RPMI7951 (cell line): ENCODE measurements at regions not wholly inside any gene's neighbourhood (a gene's known extent, or its start where the extent isn't known, plus 50 kb on each side); places are given as distances from the start of the nearest gene placed in this dataset.

Source experiments
- DNase-seq: peaks from one replicate; pipeline ENCODE4 v3.0.0-alpha.2; 2012; ENCODE audit warnings: low read depth

DNA sequence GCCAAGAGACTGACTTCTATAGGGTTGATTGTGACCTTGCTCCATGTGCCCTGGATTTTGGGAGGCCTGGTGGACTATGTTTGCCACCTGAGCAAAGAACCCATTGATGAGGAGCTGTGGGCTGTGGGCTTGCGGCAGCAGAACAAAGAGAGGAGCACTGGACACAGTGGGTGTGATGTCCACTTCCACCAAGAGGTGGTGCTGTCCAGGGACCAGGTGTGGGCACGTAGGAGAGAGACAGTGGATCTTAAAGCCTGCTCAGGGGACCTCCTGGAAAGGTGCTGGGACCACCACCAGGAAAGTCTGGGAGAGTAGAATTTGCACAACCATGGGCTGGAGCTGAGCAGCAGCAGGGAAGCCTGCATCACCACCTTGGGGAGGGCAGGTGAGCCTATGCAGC lies 106.7 kb upstream of the ETS2 start:
- DNase-seq, result no peak

DNA sequence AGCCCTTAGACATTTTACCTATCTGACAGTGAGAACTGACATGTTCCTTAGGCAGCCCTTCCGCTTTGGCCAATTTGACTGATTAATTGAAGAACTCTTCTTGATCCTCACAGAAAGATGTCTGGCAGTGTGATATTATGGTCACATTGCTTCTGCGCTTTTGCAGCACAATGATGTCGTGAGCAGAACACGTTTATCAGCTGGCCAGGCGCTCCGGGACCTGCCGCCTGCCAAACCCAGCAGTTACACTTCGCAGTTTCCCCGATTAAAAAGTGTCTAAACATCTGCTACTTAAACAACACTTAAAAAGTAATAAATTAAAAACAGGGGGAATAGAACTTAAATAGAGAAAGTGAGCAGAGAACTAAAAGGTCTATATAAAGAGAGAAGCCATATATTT lies 103.5 kb upstream of the ETS2 start:
- no peak for DNase-seq

DNA sequence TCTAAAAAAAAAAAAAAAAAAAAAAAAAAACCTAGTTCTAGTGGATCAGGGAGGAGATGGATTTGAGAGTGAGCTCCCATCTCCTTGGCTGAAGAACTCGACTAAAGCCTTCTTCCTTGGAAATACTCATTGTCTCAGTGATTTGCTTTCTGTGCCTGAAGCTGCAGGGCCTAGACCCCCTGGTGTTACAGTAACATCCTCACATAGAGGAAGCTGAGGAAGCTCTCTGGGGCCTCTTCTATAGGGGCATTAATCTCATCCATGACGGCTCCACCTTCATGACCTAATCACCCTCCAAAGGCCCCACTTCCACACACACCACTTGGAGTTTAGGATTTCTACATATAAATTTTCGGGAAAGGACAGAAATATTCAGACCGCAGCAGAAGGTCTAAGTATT lies 95.9 kb upstream of the ETS2 start:
- DNase-seq, result no peak

DNA sequence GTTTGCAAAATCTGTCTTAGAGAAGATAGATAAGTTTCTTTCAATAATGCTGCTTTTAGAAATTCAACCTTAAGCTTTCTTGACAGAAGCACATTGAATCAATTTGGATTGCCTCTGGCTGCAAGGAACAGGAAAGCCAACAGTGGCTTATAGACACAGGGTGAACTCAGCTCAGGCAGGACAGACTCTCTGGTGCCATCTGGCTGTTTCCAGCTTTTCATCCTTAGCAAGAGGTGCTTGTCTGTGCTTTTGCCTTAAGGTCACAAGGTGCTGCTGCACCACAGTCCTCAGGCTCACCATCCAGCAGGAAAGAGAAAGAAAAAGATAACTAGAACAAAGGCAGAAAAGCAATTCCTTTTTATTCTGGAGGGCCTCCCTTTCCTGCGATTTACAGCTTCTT lies 93.7 kb upstream of the ETS2 start:
- peak; percentile 58 for DNase-seq

DNA sequence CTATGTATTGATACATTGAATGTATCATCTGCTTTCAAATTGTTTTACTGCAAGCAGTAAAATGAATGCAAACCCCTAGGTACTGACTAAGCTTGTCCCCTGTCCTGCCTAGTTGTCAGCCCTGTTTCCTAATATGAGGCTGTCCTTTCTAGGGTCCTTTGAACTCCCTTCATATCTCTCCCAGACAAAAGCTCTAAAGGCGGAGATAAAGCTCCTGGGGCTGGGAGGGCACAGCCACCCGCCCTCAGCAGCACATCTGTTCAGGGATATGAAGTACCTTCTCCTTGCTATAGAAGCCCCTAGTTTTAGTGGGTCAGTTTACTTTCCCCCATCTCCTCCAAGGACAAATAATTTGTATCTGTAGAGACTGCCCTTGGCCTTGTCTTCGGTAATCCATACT lies 93.1 kb upstream of the ETS2 start:
- DNase-seq, result no peak

DNA sequence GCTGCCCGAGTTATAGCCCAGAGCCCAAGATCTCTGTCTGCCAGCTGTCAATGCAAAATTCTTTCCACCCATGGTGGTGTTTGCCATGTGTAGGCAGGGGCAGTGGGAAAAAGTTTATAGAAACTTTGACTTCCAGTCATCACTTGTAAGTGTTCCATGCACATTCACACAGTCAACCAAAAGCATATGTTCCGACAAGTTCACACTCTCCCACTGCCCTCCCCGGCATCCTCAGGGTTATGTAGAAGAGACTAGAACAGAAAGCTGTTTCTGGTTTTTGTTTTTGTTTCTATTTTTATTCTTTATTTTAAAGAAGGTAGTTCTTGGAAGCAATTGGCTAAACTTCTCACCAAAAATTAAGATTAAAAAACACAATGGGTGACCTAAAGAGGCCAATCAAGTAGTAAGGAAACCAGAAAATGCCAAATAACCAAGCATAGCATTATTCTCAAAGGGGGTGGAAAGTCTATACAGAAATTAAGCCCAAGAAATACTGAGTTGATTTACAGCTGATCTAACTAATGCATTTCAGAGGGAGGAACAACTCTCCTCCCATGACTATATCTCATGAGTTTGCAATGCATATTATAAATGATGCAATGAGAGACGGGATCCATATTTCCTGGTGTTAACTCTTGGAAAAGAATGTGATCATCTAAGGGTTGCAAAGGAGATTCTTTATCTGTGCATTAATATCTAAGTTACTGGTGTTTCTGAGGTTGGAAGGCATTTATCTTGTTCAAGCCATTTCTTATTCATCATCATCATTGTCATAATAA lies 91.5 kb upstream of the ETS2 start:
- no peak for DNase-seq

DNA sequence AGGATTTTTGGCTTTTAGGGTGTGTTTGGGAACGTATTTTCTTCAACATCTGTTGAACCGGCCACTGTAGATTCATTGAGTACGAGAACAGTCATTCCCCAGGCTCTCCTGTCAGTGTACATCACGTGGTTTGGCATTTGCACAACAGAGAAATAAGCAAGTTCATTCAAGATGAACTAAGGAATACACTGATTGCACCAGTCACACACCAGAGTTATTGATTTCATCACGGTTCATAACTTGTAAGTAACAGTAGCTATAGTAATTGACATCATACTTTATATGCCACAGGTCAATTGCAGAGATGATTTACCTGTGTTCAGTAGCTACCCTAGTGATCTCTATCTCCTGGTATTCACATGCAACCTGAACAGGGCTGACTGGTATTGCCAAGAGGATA lies 90.7 kb upstream of the ETS2 start:
- no peak for DNase-seq

DNA sequence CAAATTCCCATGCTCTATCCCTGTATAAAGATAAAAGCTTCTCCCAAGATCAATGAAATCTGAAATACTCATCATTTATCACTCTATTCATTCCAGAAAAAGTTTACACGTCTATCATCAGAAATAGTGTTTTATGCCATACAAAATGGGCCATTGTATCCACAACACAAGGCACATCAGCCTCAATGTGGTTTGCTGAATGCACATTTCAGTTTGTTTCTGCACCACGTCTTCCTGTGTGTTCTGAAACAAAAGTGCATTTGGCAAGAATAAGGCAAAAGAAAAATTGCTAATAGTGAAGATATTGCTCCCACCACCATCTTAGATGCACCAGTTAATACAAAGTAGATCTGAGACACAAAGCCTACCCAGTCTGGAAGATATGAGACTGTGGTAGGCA lies 89.6 kb upstream of the ETS2 start:
- no peak for DNase-seq

DNA sequence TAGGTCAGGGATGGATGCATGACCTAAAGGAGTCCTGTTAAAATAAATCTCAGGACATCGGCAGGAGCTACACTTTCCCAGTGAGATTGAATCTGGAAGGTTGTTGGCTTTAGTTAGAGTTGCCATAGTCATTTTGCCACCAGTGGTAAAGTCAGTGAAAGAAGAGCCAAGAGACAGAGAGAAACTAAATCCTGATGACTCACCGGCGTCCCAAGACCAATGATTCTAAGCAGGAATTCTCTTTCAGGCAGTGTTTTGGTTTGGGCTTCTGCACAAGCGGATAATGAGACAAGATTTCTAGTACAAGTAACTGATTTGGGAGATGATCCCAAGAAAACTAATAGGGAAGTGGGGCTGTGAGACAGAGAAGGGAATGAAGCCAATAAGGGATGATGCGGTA lies 88.8 kb upstream of the ETS2 start:
- peak; percentile 62 for DNase-seq

DNA sequence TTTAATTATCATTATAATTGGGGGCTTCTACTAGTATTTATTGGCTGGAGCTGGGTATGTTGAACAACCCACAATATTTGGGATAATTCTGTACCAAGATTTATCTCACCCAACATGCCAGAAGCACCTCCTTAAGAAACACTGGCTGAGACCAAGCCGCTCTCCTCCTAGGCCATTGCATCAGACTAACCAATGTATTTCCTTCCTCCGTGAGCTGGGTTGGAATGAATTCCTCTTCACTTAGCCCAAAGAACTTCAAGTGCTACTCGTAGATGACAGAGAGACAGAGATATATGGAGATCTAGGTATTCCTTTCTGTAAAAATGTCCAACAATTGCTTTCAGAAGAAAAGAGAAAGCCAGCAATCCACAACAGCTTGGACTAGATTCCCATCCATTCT lies 87.2 kb upstream of the ETS2 start:
- no peak for DNase-seq

DNA sequence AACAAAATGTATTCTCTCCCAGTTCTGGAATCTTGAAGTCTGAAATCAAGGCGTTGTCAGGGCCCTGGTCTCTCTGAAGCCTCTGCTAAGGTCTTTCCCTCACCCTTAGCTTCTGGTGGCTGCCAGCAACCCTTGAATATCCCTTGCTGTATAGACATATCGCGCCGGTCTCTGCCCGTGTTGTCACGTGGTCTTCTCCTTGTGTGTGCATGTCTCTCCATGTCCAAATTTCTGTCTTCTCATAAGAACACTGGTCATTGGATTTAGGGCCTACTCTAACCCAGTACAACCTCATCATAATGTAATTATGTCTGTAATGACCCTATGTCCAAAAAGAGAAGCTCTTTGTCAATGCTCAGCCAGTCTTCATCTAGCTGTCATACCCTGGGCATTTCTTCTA lies 85.7 kb upstream of the ETS2 start:
- DNase-seq, result no peak

DNA sequence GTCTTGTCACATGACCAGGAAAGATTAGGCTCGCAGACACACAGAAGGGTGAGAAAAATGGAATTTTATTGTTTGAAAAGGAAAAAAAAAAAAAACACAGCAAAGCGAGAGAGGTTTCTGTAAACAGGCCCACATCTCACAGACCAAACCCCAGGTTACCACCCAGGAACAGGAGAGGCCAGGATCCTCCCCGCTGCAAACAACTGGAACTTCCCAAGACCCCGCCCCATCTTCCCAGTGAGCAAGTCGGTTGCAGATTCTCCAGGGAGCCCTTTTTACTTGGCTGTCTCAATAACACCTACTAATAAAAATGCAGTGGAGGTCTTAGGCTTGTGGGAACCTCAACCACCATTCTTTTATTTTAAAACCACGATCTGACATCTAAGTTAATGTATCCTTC lies 84.7 kb upstream of the ETS2 start:
- no peak for DNase-seq

DNA sequence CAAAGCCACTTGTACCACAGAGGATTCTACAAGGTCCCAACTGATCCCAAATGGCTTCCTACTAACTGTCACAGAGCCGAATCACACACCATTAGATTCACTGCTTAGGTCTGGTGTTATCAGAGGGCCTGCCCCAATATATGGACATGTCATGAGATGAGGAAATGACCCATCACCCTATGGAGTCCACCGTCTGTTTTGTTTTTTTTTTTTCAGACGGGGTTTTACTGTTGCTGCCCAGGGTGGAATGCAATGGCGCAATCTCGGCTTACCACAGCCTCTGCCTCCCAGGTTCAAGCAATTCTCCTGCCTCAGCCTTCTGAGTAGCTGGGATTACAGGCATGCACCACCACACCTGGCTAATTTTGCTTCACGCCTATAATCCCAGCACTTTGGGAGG lies 83.8 kb upstream of the ETS2 start:
- peak; percentile 47 for DNase-seq

DNA sequence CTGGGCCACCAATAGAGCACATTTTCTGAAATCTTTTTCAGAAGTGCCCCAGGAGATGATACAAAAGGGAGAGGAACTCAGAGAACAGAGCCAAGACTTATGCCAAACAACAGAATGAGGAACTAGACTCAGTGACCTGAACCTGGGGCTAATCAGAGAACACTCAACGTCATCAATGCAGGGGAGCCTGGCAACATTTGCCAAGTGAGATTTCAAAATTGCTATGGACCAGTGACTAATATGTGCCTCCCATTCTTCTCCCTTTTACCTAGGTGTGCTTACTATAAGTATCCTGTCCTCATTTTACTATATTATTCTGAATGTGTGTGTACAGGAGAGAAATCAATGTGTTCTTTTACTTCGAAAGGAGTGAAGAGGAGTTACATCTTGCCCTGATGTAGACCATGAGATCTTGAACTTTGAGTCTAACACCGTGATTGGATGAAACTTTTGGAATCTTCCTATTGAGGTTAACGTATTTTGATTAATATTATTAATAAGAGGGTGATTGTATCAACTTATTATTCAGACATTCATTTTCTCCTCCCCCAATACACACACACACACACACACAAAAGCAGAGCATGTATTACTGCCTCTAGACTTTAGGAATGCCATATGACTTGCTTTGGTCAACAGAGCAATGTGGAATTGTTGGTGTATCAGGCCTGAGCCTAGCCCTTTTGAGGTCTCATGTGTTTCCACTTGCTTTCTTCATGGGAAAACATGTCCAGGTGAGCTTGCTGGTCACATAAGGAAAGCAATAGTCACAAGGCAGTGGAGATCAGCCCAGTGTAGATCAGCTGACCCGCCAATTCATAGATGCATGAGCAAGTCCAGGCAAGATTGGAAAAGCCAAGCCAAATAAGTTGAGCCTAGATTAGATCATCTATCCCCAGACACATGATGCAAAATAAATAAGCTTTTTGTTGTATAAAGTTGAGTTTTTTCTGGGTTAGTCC lies 80.3 kb upstream of the ETS2 start:
- no peak for DNase-seq

DNA sequence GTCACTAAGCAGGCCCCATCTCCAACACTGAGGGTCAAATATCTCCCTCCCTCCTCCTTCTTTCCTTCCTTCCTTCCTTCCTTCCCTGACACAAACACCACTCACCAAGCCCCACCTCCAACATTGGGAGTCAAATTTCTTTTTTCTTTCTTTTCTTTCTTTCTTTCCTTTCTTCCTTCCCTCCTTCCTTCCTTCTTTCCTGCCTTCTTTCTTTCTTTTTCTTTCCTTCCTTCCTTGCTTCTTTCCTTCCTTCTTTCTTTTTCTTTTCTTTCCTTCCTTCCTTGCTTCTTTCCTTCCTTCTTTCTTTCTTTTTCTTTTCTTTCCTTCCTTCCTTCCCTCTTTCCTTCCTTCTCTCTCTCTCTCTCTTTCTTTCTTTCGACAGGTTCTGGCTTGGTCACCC lies 79.2 kb upstream of the ETS2 start:
- no peak for DNase-seq

DNA sequence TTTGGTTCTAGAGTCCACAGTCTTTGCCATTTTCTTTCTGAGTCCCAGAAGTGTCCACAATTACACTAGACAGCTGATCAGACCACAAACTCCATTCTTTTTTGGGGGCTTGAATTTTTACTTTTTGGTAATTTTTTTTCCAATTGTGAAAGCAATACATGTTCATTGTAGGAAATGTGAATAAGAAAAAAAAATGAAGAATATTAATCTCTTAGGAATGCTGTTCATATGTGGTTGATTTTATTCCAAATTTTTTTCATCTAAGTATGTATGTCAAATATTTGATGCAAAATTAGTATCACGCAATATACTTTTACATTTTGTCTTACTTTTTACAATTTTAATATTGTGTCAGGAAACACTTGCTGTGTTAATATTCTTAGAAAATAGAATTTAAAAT lies 76.4 kb upstream of the ETS2 start:
- no peak for DNase-seq

DNA sequence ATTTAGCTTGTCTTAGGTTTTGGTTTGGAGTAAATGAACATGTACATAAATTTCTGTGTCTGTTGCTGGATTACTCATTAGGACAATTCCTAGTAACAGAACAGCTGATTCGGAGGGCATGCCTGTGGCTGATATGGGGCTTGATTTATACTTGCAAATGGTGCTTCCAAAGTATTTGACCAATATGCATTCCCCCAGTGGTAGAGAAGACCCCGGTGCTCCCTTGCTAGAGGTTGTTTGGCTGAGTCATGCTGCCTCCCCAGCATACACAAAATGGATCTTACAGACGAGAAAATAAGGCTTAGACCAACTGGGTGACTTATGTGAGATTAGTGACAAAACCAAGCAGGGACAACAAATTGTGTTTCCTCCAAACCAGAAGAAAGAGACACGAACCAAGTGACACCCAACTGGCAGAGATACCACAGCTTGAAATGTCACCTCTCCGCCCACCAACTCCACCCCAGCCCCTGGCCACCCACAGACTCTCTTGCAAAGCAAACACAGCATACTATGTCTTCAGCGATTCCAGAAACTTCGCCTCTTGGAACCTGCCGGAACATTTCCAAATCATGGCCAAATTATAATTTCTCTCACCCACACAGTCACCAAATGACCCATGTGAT lies 75.9 kb upstream of the ETS2 start:
- DNase-seq, result peak; percentile 34

DNA sequence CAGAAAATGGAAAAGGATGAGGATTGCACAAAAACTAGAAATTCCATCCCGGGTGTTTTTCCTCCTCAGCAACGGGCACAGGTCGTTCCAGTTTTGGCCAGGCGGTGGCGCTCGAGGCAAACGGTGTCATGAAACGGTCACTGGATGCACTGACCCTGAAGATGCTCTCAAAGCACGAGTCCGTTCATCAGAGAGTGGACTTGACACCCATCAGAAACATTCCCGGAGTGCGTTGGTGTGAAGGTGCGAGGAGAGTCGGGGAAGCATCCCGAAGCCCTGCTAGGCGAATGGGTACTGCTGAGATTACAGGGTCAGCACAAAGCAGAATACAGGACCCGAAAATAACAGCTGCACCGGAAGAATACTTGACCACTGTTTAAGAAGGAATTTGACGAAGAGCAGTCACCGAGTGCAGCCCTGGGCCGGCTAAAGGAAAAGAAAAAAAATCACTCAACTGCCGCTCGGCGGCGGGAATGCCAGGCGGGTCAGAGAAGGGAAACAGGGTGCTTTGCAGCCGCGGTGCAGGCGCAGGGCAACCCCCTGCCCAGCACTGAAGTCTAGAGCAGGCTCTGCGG lies 71.7 kb upstream of the ETS2 start:
- peak; percentile 81 for DNase-seq

DNA sequence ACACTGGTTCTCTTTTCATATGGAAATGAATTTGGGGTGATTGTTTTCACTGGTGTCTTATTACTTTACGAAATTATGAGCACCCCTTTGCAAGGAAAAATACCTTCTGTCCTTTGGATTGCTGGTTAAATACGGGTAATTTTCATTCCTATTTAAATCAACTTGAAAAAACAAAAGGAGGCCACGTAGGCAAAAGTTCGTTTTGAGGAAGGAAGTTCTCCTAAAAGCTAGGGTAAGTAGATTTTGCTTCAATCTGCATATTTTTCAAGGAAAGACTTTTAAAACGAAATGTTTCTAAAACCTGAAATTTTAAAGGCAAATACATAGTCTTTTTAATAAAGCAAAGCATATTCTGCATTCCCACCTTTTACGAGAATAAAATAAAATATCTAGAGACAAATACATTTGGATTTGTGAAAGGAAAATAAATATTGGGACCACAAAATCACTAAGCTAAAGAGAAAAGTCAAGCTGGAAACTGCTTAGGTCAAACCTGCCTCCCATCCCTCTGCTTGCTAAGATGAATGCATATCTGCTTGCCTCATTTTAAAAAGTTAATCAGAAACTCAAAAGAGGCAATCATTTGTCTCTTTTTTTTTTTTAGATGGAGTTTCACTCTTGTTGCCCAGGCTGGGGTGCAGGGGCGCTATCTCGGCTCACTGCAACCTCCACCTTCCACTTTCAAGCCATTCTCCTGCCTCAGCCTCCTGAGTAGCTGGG lies 70.9 kb upstream of the ETS2 start:
- DNase-seq, result no peak

DNA sequence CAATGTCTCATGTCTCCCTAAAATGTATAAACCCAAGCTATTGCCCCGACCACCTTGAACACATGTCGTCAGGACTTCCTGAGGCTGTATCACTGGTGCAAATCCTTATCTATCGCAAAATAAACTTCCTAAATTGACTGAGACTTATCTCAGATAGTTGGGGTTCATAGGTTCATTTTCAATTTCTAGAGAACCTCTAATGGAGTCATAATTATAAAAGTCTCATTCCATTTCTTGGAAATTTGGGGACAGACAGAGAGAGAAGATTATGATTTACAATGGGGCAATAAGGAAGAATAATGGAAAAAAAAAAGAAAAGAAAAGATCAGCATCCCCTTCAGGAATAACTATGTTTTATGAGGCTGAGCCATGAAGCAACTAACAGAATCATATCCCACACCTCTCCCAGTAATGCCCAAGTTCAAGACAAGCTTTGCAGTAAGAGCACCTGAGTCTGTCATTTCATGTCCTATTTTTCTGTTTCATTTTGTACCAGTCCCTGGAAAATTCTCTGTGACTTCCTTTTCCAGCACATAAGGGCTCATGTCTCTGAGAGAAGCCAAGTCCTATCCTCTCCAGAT lies 70.0 kb upstream of the ETS2 start:
- DNase-seq, result no peak

DNA sequence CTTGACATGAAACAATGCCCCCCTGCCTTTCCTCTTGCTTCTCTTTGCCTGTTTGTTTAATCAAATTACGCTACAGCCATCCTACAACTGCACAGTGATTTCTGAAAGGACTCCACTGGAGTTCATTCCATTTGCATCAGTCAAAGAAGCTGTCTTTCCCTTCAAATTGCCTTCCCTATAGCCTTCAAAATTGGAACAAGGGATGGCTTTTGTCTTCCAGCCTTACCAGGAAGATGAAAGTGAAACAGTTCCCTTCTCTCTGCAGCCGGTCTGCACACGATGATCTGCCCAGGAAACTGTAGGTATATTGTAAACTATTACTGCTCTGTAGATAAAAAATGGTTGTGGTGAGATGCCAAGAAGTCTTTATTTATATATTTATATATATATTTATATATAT lies 65.6 kb upstream of the ETS2 start:
- peak; percentile 43 for DNase-seq
